NAMALWA (cell line): ENCODE measurements at regions not wholly inside any gene's neighbourhood (a gene's known extent, or its start where the extent isn't known, plus 50 kb on each side); places are given as distances from the start of the nearest gene placed in this dataset.
"Not testable (repeated sequence)": the region's sequence is repeated elsewhere in the genome, so short reads cannot be mapped to it uniquely, and the experiment has no call there.

Source experiments
- DNase-seq: peaks from one replicate; pipeline ENCODE4 v3.0.0-alpha.2; 2015; ENCODE audit warnings: low spot score

GRCh38 chr4:141459020-141459419, 177.4 kb upstream of the IL15 start:
- no peak for DNase-seq

- no peak for DNase-seq
These were observed 174.0 kb upstream of the IL15 start for GRCh38 chr4:141462361-141462760.

GRCh38 chr4:141463678-141464077, 172.7 kb upstream of the IL15 start:
- DNase-seq: no peak

DNA sequence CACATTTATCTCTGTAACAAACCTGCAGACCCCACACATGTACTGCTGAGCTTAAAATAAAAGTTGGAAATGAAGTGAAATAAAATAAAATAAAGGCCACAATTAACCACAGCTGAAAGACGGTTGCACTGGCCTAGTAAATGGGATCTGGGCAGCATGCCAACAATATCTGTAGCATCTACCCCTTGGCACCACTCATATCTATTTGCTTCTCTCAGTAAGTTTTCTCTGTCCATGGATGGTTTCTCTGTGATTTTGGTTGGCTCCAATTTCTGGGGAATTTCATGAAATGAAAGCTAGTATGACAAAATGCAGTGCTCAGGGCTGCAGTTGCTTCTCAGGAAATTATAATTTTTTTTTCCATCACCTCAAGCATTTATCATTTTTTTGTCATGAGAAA, 172.0 kb upstream of the IL15 start:
- no peak for DNase-seq

- DNase-seq: no peak
These were observed 171.2 kb upstream of the IL15 start for GRCh38 chr4:141465171-141465570.

GRCh38 chr4:141467225-141467624, 169.2 kb upstream of the IL15 start:
- no peak for DNase-seq

- DNase-seq: no peak
These were observed 167.0 kb upstream of the IL15 start for GRCh38 chr4:141469392-141469791.

DNA sequence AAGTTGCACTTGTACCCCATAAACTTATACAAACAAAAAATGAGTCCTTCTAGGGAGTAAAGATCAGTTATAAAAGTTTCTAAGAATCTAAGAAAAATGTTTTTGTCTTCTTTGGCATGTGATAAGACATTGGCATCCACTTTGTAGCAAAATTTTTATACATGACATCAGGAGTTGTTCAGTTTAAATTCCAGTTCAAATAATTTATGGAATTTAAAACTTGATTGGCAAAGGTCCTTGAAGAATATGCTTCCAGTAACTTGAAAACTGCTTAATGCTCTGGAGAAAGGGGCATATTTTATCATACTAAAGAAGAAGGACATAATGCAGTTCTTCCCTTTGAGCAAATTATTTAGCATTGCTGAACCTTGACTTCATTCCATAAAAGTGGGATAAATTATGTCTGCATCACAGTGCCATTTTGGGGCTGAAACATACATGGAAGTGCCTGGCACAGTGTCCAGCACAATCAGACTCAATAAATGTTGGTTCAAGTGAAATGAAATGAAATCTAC, 163.3 kb upstream of the IL15 start:
- DNase-seq: no peak

DNA sequence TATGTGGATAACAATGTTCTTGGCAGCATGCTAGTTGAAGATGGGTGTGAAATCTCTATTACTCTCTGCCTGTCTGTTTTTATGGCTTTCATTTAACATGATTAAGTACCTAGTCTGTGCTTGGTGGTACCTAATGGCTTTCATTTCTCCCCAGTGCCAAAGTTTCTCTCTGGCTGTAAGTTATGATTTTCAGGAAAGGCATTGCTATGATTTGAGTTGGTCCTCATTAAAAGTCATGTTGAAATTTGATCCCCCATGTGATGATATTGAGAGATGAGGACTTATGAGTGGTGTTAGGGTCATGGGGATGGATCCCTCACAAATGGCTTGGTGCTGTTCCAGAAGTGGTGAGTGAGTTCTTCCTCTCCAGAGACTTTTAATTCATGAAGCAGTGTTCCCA, 162.4 kb upstream of the IL15 start:
- DNase-seq: no peak

GRCh38 chr4:141480950-141481349, 155.4 kb upstream of the IL15 start:
- no peak for DNase-seq

DNA sequence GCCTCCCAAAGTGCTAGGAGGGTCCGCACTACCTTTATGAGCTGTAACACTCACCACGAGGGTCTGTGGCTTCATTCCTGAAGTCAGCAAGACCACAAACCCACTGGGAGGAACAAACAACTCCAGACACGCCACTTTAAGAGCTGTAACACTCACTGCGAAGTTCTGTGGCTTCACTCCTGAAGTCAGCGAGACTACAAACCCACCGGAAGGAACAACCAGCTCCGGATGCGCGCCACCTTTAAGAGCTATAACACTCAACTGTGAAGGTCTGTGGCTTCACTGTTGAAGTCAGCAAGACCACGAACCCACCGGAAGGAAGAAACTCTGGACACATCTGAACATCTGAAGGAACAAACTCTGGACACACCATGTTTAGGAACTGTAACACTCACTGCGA, 152.1 kb upstream of the IL15 start:
- not testable (repeated sequence) for DNase-seq

DNA sequence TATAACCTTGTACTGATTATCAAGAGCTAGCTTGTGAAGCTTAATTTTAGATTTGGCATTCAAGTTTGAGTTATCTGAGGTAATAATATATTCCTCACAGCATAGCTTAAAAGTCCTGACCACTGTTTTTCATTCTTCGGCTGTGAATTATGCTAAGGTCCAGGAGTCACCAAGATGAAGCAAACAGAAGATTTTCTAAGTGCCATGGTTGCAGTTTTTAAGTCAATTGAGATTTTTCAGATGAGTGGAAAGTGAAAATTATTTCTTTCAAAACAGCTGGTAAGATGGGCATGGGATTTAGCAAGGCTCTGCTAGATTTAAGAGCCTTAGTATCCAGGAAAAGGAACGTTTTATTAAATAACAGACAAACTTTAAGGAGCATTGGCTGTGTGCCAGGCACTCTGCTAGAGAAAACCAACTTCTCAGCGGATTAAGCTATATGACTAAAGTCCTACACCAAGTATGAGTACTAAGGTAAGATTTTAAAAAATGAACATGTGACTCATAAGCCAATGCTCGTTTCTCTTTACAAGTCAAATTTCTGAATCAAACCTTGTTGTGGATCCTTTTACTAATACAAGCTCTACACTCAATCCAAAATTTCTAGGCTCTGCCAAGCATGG, 149.9 kb upstream of the IL15 start:
- DNase-seq: no peak

DNA sequence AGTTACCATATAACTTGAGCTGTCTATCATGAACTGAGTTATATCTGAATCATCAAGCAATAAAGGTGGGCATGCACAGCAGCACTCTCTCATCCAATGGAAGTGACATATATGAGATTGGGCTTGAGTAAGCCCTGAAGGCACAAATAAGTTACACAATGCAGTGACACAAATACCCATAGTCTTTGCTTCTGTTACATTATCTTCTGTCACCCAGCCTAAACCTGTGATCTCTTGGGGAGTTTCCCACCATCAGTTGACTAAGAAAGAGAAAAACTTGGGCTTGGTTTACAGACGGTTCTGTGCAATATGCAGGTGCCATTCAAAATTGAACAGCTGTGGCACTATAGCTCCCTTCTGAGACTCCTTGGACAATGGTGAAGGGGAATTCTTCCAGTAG, 138.8 kb upstream of the IL15 start:
- DNase-seq: no peak

DNA sequence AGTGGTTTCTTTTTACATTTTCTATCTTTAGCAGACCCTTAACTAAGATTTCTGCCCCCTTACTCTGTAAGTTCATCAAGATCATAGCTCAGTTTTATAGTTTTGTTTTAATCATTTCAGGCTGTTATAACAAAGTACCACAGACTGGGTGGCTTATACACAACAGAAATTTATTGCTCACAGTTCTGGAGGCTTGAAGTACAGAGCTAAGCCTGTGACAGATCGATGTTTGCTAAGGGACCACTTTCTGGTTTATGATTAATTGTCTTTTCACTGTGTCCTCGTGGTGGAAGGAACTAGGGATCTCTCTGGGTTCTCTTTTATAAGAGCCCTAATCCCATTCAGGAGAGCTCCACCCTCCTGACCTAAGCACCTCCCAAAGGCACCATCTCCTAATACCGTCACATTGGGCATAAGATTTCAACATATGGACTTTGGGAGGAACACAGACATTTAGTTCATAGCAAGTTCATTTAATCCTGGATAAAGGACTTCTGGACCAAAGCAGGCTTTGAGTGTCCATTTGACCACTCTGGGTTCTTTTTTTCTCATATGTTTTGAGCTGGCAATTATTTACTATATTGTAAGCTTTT, 137.0 kb upstream of the IL15 start:
- DNase-seq: no peak

DNA sequence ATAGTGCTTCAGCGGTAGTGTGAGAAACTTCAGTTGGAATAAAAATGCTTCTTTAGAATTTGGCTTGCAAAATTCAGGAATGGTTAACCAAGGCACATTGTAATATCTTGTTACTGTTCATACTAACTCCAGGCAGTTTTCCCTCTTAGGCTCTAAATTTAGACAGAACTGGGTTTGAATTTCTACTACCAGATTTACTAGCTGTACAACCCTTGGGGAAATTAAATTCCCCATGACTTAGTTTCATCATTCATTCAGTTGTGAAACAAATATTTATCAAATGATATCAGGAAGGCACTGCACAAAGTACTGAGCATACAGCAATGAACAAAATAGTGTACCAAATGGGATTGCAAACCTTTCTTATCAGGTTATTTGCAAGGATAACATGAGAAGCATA, 135.0 kb upstream of the IL15 start:
- DNase-seq: no peak

GRCh38 chr4:141501931-141502330, 134.5 kb upstream of the IL15 start:
- DNase-seq: no peak

DNA sequence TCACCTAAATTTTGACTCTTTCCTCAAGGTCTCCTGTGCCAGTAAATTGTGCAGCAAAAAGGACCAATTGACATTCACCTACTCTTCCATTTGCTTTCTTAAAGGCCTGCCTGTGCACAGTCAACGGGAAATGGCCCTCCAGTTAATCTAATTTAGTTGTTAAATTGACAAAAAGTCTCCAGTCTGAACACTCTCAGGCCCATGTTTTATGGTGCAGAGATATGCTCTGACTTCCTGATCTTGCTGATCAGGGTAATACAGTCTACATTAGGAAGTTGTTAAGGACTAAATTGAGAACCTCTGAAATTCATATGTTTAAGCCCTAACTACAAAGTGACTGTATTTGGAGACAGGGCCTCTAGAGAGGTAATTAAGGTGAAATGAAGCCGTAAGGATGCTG, 133.6 kb upstream of the IL15 start:
- DNase-seq: no peak

- no peak for DNase-seq
These were observed 133.1 kb upstream of the IL15 start for GRCh38 chr4:141503260-141503659.

GRCh38 chr4:141511055-141511454, 125.3 kb upstream of the IL15 start:
- DNase-seq: no peak

- DNase-seq: no peak
These were observed 122.5 kb upstream of the IL15 start for GRCh38 chr4:141513866-141514265.

GRCh38 chr4:141518222-141518621, 118.2 kb upstream of the IL15 start:
- no peak for DNase-seq

- DNase-seq: no peak
These were observed 112.3 kb upstream of the IL15 start for GRCh38 chr4:141524116-141524515.

DNA sequence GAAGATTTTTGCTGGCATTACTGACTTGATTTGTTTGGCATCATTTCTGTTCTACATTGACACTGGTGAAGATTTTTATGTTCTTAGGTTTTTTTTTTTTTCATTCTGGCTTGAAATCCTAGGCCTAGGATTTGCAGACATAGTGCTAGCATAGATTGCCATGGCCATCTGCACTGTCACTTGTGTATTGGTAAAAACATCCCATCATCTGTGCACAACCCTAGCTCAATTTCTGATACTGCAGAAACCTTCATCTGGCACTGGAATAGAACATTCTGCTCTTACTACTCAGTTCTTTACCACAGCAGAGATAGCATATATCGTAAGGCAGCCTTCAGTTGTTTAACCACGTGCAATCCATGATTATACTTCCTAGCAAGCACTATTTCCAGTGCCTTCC, 111.5 kb upstream of the IL15 start:
- no peak for DNase-seq

- DNase-seq: no peak
These were observed 105.8 kb upstream of the IL15 start for GRCh38 chr4:141530627-141531026.
